ENCODE measurements at regions not wholly inside any gene's neighbourhood (a gene's known extent, or its start where the extent isn't known, plus 50 kb on each side); places are given as distances from the start of the nearest gene placed in this dataset.

- intact Hi-C loops (cut with micrococcal nuclease) (loop anchor here (10.0 kb wide), 1 partner anchor 217 kb away; no protein-coding TSS in a partner anchor), dilution Hi-C loops (cut with MboI; ENCODE audit: extremely low pct_ligation_motif_present, low sequenced_read_pairs) (no loop called here)
- no peaks in the 10 kb centered on the region for H3K9me1 ChIP-seq (replicated peaks; ENCODE audit: control insufficient read depth, extremely low read depth, insufficient read depth, low read length)
- H3K36me3 ChIP-seq (ENCODE audit: control insufficient read depth in 2 of 2, extremely low read depth in 1 of 2, insufficient read depth in 2 of 2, low read length in 2 of 2): no peaks in the 10 kb centered on the region
- no peaks in the 10 kb centered on the region for H3K9me3 ChIP-seq (replicated peaks; ENCODE audit: control insufficient read depth, insufficient read depth, low read length)
- no peak overlapping the region for H3K4me3 ChIP-seq (replicated peaks in 1 of 3; ENCODE audit: insufficient read depth in 1 of 3, low read depth in 1 of 3, low read length in 3 of 3)
- no peak overlapping the region for H3K4me2 ChIP-seq (ENCODE audit: insufficient read depth, low read length)
- H3K4me1 ChIP-seq (ENCODE audit: control insufficient read depth, extremely low read depth, insufficient read depth, low read length): peaks cover 16% of the 10 kb centered on the region
- ChIA-PET CTCF (no interaction called here), POLR2A (no interaction called here)
- no peaks in the 10 kb centered on the region for H3K27me3 ChIP-seq (ENCODE audit: control insufficient read depth in 2 of 2, insufficient read depth in 2 of 2, low read length in 2 of 2)
- H2AFZ ChIP-seq (ENCODE audit: low read depth, low read length): no peak overlapping the region
- H4K20me1 ChIP-seq (replicated peaks; ENCODE audit: control insufficient read depth, extremely low read depth, insufficient read depth, low read length): no peaks in the 10 kb centered on the region
- H3K79me2 ChIP-seq (ENCODE audit: control insufficient read depth, insufficient read depth, low read length): no peaks in the 10 kb centered on the region
- no peak overlapping the region for H3K9ac ChIP-seq (replicated peaks; ENCODE audit: extremely low read depth, insufficient read depth, low read length)
- H3K27ac ChIP-seq (ENCODE audit: insufficient read depth, low read depth, low read length): no peak overlapping the region
- TF ChIP-seq JUN (IDR thresholded peaks at IDR 0.05; ENCODE audit: borderline replicate concordance, insufficient read depth, insufficient read length, low read depth): no peak
- DNase-seq (ENCODE audit: low read depth, low spot score) (no peak), FAIRE-seq (no peak)
- BruUV-seq (replicated peaks): no TSS peak
Observed at GRCh38 chr2:19128148-19128547, 230.3 kb downstream of the OSR1 start.

GRCh38 chr2:19127616-19128015, 230.8 kb downstream of the OSR1 start:
- BruUV-seq (replicated peaks): no TSS peak
- FAIRE-seq (no peak), DNase-seq (ENCODE audit: low read depth, low spot score) (no peak)
- Histone ChIP-seq H3K36me3 (ENCODE audit: control insufficient read depth in 2 of 2, extremely low read depth in 1 of 2, insufficient read depth in 2 of 2, low read length in 2 of 2) (no peaks in the 10 kb centered on the region), H3K9me1 (replicated peaks; ENCODE audit: control insufficient read depth, extremely low read depth, insufficient read depth, low read length) (no peaks in the 10 kb centered on the region), H3K27me3 (ENCODE audit: control insufficient read depth in 2 of 2, insufficient read depth in 2 of 2, low read length in 2 of 2) (no peaks in the 10 kb centered on the region), H3K4me3 (replicated peaks in 1 of 3; ENCODE audit: insufficient read depth in 1 of 3, low read depth in 1 of 3, low read length in 3 of 3) (no peak overlapping the region), H3K4me2 (ENCODE audit: insufficient read depth, low read length) (no peak overlapping the region), H2AFZ (ENCODE audit: low read depth, low read length) (no peak overlapping the region), H3K4me1 (ENCODE audit: control insufficient read depth, extremely low read depth, insufficient read depth, low read length) (peaks cover 16% of the 10 kb centered on the region), H3K9ac (replicated peaks; ENCODE audit: extremely low read depth, insufficient read depth, low read length) (no peak overlapping the region), H3K9me3 (replicated peaks; ENCODE audit: control insufficient read depth, insufficient read depth, low read length) (no peaks in the 10 kb centered on the region), H3K79me2 (ENCODE audit: control insufficient read depth, insufficient read depth, low read length) (no peaks in the 10 kb centered on the region), H4K20me1 (replicated peaks; ENCODE audit: control insufficient read depth, extremely low read depth, insufficient read depth, low read length) (no peaks in the 10 kb centered on the region), H3K27ac (ENCODE audit: insufficient read depth, low read depth, low read length) (no peak overlapping the region)
- CTCF ChIA-PET: no interaction called here
- POLR2A ChIA-PET: no interaction called here
- intact Hi-C loops (cut with micrococcal nuclease) (loop anchor here (10.0 kb wide), 1 partner anchor 217 kb away; no protein-coding TSS in a partner anchor), dilution Hi-C loops (cut with MboI; ENCODE audit: extremely low pct_ligation_motif_present, low sequenced_read_pairs) (no loop called here)
- TF ChIP-seq POLR2A (IDR thresholded peaks at IDR 0.05; ENCODE audit: low read depth, low read length) (no peak), JUN (IDR thresholded peaks at IDR 0.05; ENCODE audit: borderline replicate concordance, insufficient read depth, insufficient read length, low read depth) (no peak), POLR2AphosphoS5 (IDR thresholded peaks at IDR 0.05; ENCODE audit: insufficient read depth, low read depth, low read length) (no peak), GATA2 (IDR thresholded peaks at IDR 0.05; ENCODE audit: insufficient read depth, insufficient read length, low read depth, low read length) (no peak)

Measured in endothelial cell of umbilical vein (primary cell).